HG03175 (cell line): ENCODE measurements at regions not wholly inside any gene's neighbourhood (a gene's known extent, or its start where the extent isn't known, plus 50 kb on each side); places are given as distances from the start of the nearest gene placed in this dataset.
A peak's percentile ranks its signal among the peaks of the same experiment; 100 is the strongest.

Experiments
- ATAC-seq: cut with Tn5 transposase; IDR thresholded peaks from one replicate; pipeline ENCODE4 v1.9.1; 2021; ENCODE audit warnings: mild to moderate bottlenecking, moderate library complexity; ENCODE audit not compliant: unreplicated experiment

DNA sequence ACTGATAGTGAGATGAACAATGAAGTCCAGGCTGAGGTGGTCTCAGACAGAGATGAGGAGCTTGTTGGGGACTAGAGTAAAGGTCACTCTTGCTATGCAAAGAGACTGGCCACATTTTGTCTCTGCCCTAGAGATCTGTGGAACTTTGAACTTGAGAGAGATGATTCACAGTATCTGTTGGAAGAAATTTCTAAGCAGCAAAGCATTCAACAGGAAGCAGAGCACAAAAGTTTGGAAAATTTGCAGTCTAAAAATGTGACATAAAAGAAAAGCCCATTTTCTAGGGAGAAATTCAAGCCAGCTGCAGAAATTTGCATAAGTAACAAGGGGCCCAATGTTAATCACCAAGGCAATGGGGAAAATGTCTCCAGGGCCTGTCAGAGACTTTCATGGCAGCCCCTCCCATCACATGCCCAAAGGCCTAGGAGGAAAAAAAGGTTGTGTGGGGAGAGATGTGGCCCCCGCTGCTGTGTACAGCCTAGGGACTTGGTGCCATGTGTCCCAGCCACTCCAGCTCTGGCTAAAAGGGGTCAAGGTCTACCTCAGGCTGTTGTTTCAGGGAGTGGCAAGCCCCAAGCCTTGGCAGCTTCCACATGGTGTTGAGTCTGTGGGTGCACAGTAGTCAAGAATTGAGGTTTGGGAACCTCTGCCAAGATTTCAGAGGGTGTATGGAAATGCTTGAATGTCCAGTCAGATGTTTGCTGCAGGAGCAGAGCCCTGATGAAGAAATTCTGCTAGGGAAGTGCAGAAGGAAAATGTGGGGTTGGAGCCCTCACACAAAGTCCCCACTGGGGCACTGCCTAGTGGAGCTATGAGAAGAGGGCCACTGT lies 262.8 kb downstream of the DKK2 start:
- no peak for ATAC-seq

DNA sequence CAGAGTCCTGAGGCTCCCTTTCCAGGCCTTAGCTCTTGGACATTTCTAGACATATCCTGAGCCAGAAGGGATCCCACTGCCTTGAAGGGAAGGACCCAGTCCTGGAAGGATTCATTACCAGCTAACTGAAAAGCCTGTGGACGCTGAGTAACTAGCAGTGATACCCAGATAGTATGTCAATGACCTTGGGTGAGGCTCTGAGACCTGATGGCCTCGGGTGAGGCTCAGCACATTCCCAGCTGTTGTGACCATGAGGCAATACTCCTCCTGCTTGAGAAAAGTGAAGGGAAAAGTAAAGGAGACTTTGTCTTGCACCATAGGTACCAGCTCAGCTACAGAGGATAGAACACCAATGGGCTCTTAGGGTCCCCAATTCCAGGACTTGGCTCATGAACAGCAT lies 268.1 kb downstream of the DKK2 start:
- no peak for ATAC-seq

DNA sequence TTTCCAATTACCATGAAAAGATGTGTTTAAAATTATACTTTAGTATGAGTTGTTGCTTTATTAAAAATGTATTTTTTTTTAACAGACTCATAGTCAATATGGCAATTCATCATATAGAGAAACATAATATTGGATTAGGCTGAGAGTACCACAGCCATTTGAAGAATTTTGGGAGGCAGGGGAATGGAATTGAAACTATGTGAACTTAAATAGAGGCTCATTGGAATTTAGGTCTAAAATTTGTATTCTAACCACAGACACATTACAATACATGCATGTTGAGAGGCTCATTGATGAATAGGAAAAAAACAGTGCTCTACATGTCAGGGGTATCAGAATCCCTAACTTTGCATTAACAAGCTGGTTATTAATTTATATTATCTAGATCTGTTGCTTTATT lies 269.6 kb downstream of the DKK2 start:
- ATAC-seq: no peak

DNA sequence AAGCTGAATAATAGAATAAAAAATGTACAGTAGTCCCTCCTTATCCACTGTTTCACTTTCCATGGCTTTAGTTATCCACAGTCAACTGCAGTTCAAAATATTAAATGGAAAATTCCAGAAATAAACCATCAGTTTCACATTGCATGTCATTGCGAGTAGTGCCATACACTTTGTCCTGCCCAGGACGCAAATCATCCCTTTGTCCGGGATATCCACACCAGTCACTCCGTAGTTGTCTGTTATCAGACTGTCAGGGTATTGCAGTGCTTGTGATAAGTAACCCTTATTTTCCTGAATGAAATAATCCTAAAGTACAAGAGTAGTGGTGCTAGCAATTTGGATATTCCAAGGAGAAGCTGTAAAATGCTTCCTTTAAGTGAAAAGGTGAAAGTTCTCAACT lies 271.3 kb downstream of the DKK2 start:
- no peak for ATAC-seq

- no peak for ATAC-seq
Measured at GRCh38 chr4:106762666-106763443, 273.3 kb downstream of the DKK2 start.

GRCh38 chr4:106753426-106753825 lies 282.7 kb downstream of the DKK2 start:
- no peak for ATAC-seq

GRCh38 chr4:106746451-106746850 lies 289.7 kb downstream of the DKK2 start:
- ATAC-seq: no peak

DNA sequence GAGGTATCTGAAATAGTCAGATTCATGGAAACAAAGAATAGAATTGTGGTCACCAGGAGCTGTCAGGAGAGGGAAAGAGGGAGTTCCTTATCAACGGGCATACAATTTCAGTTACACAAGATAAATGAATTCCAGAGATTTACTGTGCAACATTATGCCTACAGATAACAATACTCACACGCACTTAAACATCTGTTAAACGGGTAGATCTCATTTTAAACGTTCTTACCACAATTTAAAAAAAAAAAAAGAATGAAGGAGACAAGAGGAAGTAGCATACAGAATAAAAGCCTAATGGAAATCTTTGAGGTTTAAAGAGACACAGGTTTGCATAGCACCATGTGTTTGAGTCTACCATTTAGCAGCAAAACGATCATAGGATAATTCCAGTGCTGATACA lies 298.0 kb downstream of the DKK2 start:
- no peak for ATAC-seq

GRCh38 chr4:106718548-106718947 lies 317.6 kb downstream of the DKK2 start:
- no peak for ATAC-seq

GRCh38 chr4:106717091-106717490 lies 319.0 kb downstream of the DKK2 start:
- no peak for ATAC-seq

- no peak for ATAC-seq
Measured at GRCh38 chr4:106715825-106716224, 320.3 kb downstream of the DKK2 start.

- no peak for ATAC-seq
Measured at GRCh38 chr4:106708464-106708816, 327.7 kb downstream of the DKK2 start.

DNA sequence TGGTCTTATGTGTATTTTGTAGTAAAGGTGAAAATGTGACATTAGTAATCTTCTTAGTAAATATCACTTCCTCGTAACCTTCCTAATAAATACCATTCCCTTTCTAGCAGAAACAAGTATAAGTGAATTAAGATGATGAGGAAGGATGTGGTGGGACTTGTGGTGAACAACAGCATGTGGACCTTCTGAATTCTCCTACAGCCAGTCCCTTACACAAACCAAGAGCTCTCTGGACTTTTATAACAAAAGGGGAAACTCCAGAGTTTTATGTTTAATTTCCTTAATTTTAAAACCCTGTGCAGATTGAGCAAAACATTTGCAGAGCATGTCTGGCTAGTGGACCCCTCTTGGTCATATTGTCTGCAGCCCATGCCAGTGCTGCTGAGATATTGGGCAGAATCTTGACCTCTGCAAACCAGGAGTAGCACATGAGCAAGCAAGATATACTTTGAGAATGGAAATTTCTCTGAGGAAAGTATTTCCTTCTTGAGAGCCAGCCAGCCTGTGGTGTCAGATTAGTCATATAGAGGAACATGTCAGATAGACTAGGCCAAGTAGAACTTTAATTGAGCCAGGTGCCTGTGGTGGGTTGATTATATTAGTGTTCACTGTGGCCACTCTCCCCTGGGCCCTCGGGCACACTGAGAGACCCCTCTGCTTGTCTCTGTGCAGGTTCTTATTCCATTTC lies 328.2 kb downstream of the DKK2 start:
- peak; percentile 62 for ATAC-seq

DNA sequence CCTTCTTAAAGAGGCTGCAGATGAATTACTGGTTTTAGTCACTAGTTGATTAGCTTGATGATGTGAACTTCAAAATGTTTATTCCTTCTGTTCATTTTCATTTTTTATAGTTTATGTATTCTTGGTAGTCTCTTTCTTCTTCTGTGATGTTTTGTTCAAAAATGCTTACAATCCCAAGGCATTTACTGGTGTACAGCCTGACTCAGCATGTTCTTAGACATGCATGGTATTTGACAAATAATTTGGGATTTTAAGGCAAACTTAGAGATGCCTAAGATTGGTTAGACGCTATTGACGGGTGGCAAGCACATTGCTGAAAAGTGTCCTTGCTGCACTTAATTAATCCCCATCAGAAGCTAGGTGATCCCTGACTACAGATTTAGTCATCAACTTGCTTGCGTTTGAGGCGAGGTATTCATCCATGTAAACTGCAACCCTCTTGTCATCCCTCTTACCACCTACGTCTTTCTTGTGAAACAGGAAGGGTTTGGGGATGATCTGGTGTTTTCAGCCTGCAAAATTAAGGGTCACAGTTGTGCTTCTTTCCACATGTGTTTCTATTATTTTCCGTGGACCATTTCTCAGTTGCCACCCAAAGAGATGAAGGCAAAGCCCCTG lies 331.8 kb downstream of the DKK2 start:
- ATAC-seq: no peak

- no peak for ATAC-seq
Measured at GRCh38 chr4:106700321-106700720, 331.7 kb upstream of the GIMD1 start.

DNA sequence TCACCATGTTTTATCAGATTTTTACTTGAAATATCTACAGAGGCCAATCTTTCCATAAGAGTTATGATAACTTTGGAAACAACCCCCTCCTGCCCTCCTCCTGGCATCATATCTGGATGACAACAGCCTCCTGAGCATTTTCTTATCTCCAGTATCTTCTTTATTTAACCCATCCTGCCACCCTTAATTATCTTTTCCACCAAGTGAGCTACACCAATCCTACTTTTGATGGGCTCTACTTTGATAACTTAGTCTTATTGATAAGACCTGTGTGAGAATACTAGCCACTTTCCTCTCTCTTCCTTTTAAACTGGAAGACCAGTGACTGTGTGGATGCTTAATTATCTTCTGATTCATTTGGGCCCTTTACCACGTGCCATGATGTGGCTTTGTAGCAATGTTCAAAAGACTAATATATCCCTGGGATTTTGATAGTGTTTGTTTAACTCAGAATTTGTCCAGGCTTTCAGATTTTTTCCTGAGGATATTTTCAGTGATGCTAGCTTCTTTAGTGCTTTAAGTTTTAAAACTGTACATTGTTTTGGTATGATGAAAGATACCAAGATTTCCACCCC lies 330.1 kb upstream of the GIMD1 start:
- no peak for ATAC-seq

DNA sequence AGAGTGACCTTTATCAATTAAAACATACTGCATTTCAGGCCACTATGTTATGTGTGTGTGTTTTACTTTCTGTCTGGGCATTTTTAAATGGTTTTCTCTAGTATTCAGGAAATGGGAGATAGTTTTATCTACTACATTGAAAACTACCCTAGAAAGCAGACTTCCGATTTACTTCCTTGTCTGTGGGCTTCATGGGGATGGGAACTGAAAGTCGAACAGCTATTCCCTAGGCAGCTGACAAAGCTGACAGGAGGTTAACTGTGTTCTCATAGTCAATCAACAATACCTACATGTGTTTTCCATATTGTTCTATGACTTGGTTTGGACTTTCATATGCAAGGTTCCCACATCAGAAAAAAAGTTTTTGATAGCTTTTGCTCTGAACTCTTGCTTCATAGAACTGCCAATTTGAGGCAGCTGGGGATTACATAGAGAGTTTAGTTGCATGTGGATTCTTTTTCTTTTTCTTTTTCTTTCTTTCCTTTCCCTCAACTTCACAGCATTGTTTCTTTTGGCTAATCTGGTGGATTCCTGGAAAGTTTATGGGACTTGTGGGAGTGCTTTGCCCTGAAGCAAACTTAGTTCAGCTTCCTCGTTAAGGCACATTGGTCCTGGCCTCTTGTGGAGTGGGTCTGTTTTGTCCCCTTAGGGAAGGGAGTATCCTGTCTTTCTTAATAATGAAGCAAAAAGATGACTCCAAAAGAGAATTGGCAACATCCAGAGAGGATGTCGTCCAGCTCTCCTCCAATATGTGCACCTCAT lies 327.1 kb upstream of the GIMD1 start:
- no peak for ATAC-seq

GRCh38 chr4:106694232-106694631 lies 325.7 kb upstream of the GIMD1 start:
- no peak for ATAC-seq

DNA sequence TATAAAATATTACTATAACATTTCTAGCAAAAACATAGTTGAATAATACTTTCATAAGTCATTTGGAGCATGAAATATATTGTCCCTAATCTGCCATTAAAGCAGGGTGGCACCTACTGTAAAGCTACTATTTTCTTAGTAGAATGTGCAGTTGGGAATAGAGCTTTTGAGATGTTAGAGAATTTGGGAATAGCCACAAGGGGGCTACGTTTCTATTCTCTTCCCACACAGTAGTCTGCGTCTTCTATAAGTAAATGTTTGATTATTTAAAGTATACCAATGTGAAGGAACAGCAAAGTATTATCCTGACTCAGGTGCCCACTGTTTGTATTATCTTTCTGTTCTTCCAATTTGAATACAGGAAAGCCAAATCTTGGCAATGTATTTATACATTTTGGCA lies 323.2 kb upstream of the GIMD1 start:
- no peak for ATAC-seq

- ATAC-seq: no peak
Measured at GRCh38 chr4:106690487-106690886, 321.9 kb upstream of the GIMD1 start.
